Stimulated activated CD8-positive, alpha-beta memory T cell treated with anti-CD3 and anti-CD28 coated beads, Interleukin-7, amount 100 ng/mL, for 48 hours (primary cell): ENCODE measurements at regions not wholly inside any gene's neighbourhood (a gene's known extent, or its start where the extent isn't known, plus 50 kb on each side); places are given as distances from the start of the nearest gene placed in this dataset.
"Not testable (repeated sequence)": the region's sequence is repeated elsewhere in the genome, so short reads cannot be mapped to it uniquely, and the experiment has no call there.

Source experiments
- DNase-seq, 2 donors: peaks; one replicate each; pipeline ENCODE4 v3.0.0-alpha.2; 2020; ENCODE audit warnings: low read depth in 1 of 2; ENCODE audit errors: extremely low read depth in 1 of 2

DNA sequence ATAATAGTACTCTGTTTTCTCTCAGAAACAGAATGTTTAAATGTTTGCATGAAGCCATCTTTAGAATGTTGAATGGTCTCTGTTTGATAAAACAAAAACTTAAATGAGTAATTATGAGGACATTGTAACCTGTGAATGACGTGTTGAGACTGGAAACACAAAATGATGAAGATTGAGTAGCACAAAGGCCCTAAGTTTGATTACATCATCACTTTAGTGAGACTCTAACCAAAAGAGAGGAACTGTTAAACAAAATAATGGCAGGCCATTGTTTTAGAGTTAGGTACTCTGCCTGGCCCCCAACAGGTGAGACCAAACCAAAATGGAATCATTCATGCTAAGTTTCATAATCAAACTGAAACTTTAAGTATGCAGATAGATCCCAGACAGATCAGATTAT lies 1561.7 kb upstream of the SLC39A10 start:
- no peak for DNase-seq

DNA sequence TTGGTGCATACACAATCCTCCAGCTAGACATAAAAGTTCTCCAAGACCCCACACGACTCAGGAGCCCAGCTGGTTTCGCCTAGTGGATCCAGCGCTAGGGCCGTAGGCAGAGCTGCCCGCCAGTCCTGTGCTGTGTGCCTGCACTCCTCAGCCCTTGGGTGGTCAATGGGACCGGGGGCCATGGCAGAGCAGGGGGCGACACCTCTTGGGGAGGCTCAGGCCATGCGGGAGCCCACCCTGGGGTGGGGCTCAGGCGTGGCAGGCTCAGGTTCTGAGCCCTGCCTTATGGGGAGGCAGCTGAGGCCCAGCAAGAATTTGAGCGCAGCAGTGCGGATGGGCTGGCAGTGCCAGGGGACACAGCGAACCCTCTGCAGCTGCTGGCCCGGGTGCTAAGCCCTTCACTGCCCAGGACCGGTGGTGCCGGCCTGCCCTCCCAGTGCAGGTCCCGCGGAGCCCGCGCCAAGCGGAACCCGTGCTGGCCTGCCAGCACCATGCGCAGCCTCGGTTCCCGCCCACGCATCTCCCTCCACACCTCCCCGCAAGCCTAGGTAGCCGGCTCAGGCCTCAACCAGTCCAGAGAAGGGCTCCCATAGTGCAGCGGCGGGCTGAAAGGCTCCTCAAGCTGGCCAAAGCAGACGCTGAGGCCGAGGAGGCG lies 1566.6 kb upstream of the SLC39A10 start:
- no peak for DNase-seq

DNA sequence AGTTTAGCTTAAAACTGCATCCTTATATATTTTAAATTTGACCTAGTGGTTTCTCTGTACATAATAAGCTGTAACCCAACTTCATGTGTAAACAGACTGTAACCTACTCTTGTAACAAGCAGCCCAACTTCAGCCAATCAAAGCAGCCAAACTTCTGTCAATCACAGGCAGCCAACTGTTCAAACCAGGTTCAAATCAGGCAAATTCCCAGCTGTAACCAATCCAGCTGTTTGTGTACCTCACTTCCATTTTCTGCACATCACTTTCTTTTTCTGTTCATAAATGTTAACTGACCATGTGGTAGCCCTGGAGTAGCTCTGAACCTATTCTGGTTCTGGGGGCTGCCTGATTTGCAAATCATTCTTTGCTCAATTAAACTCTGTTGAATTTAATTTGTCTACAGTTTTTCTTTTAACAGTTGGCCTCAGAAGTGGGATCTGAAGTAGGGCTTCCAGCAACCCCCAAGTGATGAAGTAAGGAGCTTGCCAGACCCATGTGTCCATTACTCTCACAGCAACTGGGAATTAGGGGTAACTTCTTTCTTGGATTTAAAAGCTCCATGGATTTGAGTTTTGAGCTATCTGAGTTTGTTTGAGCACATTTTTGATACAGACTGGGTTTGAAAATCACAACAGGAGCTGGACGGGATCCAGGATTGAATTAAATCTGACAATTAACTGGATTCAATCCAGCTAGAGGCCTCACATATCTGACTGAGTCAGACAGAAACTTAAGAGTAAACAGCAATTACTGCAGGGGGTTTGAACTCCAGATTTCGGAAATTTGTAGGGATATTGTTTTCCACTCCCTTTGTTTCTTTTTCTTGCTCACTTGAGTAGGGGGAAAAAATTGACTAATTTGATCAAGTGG lies 1569.7 kb upstream of the SLC39A10 start:
- DNase-seq = no peak

DNA sequence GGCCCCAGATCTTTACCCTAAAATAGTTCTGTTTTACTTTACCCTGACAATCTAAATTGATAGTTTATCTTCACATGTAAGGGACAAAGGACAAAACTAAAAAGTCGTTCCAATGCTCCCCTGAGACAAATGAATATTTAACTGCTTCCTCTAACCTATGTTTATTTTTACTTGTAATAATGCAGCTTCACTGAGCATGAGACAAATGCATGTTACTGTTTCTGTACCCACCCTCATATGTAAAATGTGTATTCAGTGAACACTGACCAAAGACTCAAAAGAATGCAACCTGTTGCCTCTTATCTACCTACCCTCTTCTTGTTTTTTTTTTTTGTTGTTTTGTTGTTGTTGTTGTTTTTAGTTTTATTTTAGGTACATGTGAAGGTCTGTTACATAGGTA lies 1570.9 kb upstream of the SLC39A10 start:
- no peak for DNase-seq

DNA sequence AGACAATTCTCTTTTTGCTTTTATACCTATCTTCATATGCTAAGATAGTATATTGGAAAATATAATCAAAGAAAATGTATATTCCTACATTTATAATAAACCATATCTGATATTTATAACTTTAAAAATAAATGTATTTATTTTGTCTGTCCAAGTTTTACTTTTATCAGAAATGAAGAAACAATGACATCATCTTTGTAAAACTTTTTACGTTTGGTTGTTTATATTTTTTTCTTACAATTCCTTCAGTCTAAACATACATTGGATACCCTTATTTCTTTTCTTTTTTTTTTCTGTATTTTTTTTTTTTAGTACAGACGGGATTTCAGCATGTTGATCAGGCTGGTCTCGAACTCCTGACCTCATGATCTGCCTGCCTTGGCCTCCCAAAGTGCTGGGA lies 1577.0 kb upstream of the SLC39A10 start:
- no peak for DNase-seq

DNA sequence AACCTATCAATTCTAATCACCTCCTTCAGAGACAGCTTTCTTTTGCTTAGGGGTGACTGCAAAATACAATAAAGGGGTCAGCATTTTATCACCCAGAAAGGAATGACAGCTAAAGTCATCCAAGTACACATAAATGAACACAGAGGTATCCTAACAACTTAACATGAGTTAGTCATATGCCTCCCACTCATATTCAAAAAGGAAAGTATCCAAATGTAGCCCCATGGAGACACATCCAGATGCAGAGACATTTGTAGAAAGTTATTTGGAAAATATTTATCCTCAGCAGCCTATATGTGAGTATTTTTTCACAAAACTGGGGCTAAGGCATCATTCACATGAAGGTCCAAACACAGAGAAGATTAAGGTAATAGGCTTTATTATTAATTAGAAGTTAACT lies 1579.7 kb upstream of the SLC39A10 start:
- DNase-seq = no peak

DNA sequence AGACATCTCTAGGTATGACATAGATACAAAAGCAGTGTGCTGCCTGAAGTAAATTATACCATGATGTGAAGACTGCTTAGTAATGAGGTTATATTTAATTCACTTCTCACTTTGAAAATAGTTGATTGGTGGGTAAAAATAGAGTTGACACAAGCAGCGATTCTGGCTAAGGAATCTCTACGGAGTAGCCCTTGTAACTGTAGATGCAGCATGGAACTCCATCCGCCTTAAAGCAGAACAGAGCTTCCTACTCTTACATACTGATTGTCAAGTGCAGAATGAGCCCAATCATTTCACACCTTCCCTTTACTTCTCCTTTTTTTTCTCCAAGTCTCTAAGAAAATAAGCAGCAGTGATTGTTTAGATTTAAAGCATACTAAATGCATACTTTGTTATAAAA lies 1594.6 kb upstream of the SLC39A10 start:
- no peak for DNase-seq

DNA sequence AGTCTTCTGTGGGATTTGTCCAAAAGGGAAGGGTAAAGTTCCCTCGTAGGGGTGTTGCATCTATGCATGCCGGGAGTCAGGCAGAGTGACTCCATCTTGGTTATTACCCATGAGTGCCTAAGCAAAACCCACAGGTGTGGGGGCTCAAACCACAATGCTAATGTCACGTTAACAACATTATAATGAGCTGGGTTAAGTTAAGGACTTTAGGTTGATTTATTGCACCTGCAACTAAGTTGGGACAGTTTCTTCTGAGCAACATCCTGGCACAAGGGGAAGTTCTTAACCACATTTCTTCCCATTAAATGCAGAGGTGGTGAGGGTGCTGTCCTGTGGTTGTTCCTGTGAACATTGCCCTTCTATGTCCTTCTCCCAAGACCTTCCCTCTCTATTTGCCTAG lies 1596.8 kb upstream of the SLC39A10 start:
- no peak for DNase-seq

DNA sequence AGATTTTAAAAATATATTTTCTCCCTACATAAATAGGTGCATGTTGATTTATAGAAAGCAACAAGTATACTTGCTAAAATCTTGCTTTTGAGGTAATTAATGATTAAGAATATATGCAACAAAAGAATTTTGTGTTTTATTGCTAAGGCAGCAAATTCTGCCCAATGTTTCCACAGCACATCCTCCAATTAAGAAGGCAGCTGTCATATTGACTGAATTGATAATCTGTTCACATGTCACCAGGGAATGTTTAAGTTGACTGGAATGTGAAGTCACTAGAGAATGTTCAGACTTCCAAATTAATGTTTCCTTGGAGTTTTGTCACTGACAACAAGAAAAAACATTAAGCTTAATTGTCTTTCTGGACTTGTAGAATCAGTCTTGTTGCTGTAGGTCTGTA lies 1602.7 kb upstream of the SLC39A10 start:
- DNase-seq = no peak

DNA sequence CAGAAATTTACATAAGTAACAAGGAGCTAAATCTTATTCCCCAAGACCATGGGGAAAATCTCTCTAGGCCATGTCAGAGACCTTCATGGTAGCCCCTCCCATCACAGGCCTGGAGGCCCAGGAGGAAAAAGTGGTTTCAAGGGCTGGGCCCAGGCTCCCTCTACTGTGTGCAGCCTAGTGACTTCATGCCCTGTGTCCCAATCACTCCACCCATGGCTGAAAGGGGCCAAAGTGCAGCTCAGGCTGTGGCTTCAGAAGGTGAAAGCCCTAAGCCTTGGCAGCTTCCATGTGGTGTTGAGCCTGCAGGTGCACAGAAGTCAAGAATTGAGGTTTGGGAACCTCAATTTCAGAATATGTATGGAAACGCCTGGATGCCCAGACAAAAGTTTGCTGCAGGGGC lies 1612.7 kb upstream of the SLC39A10 start:
- DNase-seq = no peak

DNA sequence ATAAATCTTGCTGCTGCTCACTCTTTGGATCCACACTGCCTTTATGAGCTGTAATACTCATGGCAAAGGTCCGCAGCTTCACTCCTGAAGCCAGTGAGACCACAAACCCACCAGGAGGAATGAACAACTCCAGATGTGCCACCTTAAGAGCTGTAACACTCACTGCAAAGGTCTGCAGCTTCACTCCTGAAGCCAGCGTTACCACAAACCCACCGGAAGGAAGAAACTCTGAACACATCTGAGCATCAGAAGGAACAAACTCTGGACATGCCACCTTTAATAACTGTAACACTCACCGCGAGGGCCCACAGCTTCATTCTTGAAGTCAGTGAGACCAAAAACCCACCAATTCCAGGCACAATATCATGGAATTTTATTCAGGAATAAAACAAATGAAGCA lies 1635.9 kb upstream of the SLC39A10 start:
- not testable (repeated sequence) for DNase-seq

DNA sequence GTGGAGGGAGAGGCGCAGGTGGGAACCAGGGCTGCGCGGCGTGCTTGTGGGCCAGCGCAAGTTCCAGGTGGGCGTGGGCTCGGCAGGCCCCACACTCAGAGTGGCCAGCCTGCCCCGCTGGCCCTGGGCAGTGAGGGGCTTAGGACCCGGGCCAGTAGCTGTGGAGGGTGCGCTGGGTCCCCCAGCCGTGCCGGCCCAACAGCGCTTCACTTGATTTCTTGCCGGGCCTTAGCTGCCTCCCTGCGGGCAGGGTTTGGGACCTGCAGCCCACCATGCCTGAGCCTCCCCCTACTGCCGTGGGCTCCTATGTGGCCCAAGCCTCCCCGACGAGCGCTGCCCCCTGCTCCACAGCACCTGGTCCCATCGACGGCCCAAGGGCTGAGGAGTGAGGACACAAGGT lies 1636.9 kb upstream of the SLC39A10 start:
- no peak for DNase-seq

DNA sequence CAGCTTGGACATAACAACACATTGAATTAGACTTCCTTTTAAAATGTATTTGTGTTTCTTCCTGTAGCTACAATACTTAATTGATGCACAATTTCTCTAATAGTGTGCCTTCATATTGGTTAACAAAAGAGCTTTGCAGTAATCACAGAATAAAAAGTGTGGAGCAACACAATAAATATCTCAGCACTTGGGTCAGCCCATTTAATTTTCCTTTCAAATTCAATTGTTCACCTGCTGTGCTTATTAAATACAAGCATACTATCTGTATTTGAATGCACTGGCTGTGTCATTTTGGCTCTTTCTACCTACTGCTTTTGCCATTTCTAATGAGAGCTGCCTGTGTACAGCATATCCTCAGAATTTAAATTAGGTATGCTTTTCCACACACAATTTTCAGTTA lies 1641.3 kb upstream of the SLC39A10 start:
- DNase-seq = no peak

DNA sequence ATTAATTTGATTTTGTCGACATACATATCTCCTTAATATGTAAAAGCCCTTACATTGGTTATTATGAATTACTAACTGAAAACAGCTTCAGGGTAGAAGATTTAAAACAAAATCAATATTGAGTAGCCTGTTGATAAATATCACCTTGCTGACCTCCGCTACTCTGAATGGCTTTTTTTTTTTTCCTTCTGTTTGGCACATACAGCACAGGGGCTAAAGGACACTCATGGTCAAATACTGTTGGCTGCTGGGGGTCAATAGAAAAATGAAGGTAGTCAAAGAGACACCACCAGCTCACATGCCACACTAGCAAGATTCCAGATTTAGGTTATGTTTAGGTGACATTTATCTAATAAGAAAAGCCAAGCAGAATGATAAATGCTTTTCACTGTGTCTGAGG lies 1642.4 kb upstream of the SLC39A10 start:
- no peak for DNase-seq

DNA sequence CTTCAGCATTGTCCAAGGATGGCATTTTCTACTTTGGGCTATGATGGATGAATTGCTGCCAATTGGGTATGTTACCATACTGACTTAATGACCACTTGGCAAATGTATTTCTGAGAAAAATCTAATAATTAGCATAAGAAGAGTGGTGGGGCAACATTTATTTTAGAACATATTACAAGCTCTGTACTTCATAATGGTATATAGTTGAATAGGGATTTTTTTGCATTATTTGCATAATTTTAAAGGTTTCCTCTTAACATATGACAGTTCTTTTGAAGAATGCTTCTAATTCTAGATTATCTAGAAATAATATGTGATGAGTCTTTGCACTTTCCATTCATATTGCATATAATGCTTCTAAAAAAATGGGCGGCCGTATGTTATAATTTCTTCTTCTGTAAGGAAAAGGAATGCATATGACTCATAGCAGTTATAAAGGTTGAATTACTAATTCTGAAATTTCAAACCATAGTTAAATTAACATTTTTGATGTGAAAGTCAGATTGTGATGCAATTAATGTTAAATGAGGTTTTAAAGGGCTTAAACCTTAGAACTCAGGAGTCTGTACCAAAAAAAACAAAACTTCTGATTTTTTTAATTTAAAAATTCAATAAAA lies 1652.3 kb upstream of the SLC39A10 start:
- no peak for DNase-seq

DNA sequence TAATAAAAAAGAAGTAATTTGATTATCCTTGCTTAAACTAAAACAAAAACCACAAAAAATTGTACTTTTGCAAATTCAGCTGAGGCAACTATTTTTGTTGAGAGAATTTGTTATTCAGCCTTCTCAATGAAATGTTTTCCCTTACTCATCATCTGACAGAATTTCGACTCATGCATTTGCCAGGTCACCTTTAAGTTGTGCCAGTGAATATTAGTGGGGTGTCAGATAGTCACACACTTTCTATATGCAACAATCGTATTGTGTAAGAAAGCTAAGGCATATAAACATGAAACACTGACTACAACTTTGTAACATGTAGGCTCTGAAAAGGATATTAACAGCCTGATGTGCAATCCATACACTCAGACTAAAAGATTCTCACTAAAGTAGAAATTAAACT lies 1653.1 kb upstream of the SLC39A10 start:
- no peak for DNase-seq

DNA sequence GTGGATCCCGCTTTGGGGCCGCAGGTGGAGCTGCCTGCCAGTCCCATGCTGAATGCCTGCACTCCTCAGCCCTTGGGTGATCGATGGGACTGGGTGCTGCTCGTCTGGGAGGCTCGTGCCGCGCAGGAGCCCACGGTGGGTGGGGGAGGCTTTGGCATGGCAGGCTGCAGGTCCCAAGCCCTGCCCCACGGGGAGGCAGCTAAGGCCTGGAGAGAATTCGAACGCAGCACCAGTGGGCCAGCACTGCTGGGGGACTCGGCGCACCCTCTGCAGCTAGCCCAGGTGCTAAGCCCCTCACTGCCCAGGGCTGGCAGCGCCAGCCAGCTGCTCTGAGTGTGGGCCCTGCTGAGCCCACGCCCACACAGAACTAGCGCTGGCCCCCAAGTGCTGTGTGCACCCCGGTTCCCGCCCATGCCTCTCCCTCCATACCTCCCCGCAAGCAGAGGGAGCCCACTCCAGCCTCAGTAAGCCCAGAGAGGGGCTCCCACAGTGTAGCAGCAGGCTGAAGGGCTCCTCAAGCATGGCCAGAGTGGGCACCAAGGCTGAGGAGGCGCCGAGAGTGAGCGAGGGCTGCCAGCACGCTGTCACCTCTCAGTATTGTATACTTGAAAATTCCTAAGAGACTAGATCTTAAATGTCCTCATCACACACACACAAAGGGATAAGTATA lies 1654.2 kb upstream of the SLC39A10 start:
- no peak for DNase-seq

DNA sequence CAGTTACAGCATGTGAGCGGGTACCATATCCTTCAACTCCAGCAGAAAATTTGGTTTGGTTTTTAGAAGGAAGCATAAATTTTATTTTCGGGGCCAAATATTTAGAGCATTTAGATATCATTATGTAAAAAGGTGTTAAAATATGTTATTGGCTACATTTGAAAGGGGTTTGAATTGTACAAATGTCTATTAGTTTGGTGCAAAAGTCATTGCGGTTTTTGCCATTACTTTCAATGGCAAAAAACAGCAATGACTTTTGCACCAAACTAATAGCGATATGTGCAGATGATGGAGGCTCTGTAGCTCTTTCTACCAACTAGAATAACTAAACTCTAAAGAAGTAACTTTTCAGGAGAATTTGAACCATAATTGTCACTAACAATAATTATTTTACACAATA lies 1666.2 kb upstream of the SLC39A10 start:
- DNase-seq = no peak

DNA sequence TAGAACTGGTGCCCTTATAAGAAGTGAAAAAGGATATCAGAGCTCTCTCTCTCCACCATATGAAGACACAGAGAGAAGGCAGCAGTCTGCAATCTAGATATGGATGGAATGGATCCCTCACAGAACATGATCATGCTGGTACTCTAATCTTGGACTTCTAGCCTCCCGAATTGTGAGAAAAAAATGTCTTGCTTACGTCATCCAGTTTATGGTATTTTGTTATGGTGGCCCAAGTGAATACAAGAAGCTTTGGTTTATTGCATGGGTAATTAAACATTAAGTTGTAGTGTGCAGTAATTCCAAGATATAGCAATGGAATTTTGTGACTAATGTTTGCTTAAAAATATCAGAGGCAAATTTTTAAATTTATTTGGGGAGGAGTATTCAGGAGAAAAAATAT lies 1667.4 kb upstream of the SLC39A10 start:
- DNase-seq = no peak

DNA sequence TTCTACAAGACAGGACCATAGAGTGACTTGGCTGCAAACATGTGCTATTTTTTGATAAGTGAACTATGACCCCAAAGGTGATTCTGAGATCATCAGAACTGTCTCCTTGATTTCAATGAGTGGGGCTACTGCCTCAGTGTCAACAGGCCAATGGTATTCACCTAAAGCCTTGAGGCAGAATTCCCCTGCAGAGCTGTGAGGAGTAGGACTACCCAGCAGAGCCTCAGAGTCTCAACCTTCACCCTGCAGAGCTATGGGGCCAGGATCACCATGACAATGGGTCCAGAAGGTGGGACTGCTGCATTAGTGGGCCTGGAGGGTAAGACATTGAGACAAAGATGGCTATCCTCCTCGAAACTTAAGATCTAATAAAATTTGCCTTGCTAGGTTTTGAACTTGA lies 1668.2 kb upstream of the SLC39A10 start:
- DNase-seq = no peak

DNA sequence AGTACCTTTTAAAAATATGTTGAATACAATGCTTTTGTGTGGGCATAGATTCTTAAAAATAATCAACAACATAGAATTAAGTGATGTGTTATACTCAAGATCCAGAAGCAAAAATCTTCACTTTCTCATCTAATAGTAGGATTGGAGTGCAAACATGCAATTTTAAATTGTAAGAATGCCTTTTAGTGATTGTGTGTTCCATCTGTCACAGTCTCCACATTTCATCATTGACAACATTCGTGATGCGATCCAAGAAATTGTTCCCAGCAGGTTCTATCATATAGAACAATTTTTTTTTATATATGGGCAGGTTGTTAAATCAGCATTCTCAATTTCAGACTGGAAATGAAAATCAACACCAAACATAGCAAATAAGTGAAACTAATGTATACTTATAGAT lies 1671.8 kb upstream of the SLC39A10 start:
- no peak for DNase-seq

DNA sequence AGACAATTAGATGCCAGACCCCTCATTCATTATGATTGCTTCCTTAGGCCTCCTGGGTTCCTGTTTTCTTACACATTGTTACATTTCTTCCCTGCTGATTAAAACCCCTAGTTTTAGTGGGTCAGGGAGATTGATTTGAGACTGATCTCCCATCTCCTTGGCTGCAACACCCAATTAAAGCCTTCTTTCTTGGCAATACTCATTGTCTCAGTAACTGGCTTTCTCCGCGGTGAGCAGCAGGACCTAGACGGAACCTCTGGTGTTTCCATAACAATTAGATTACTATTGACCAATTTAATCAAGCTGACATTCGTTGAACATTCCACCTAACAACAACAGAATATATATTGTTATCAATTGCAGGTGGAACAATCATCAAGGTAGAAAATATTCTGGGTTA lies 1676.4 kb upstream of the SLC39A10 start:
- no peak for DNase-seq
